GM19328 (cell line): ENCODE measurements at regions not wholly inside any gene's neighbourhood (a gene's known extent, or its start where the extent isn't known, plus 50 kb on each side); places are given as distances from the start of the nearest gene placed in this dataset.

Experiments
- ATAC-seq: cut with Tn5 transposase; IDR thresholded peaks from one replicate; pipeline ENCODE4 v1.9.1; 2021; ENCODE audit warnings: mild to moderate bottlenecking, moderate library complexity; ENCODE audit not compliant: unreplicated experiment

DNA sequence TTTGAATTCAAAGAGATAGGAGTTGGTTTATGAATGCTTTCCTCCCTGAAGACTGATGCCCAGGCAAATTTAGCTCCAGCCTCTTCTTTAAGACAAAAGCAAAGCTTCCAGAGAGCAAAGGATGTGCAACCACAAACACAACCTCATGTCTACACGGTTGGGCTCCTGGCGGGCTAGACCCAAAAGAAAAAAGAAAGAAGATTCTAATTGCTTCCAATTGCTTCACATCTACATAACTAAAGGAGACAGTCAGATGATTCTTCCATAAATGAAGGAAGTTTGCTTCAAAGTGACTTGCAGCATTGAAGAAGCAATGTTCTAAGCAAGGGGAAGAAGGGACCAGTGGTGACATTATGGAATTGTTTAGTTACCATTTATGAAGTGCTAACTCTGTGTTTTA is 1603.0 kb upstream of the TENM3 start:
- no peak for ATAC-seq

GRCh38 chr4:180641495-180641894 is 1601.7 kb upstream of the TENM3 start:
- no peak for ATAC-seq

GRCh38 chr4:180642732-180643131 is 1600.5 kb upstream of the TENM3 start:
- ATAC-seq, result no peak

DNA sequence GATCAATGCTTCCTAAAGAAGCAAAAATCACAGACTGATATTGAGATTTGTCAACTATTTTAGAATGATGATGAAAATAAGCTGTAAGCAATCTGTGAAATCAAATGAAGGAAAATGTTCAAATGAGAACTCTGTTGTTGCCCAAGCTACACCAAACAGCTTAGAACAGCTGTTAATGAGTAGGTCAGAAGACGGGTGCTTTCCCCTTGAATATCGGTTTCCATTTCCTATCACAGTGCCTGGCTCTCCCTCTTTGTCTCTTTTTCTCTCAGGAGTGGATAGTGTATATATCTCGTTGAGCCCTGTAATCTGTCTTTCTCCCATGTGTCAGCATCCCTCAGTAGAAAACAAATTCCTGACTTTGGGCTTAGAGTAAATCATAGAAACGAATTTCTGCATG is 1592.9 kb upstream of the TENM3 start:
- ATAC-seq, result no peak

GRCh38 chr4:180652533-180652932 is 1590.7 kb upstream of the TENM3 start:
- ATAC-seq, result no peak

GRCh38 chr4:180655886-180656285 is 1587.3 kb upstream of the TENM3 start:
- no peak for ATAC-seq

DNA sequence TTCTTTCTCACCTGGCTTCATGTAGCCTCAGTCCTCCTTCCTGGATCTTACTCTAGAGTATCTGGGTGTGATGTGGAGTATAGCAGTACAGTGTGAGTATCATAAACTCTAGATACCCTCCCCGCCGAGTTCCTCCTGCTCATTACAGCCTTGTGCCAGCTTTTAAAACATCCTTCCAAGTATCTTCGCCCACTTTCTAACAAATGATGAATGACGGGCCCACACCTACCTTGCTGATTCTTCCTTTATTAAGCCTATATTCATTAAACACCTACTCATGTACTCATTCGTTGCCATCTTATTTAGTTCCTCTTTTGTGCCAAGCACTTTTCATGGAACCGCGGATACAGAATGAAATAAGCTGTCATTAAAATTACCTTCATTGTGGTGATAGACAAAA is 1585.3 kb upstream of the TENM3 start:
- ATAC-seq, result no peak

DNA sequence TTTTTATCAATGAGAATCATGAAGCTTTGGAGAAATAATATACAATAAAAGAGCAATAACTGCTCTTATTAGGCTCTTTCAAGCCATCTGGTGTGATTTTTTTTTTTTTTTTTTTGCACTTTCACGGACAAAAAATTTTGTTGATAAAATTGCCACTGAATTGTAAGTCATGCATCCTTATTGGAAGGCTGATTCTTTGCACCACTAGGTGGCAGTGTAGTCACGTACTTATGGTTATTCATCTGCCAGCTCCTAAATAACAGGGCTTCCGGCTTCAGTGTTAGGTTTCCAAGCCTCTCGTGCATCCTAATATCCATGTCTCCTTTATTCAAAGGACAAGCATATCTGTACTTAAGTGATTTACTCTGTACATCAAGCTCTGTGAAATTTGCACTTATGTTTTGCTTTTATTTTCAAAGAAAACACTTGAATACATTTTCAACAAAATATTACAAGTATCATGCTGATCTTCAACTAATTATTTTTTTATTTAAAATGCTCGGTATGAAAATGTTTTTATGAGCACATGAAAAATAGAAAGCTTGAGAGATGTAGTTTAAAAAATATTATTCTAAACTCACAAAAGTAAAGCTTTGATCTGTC is 1578.3 kb upstream of the TENM3 start:
- peak; percentile 68 for ATAC-seq

DNA sequence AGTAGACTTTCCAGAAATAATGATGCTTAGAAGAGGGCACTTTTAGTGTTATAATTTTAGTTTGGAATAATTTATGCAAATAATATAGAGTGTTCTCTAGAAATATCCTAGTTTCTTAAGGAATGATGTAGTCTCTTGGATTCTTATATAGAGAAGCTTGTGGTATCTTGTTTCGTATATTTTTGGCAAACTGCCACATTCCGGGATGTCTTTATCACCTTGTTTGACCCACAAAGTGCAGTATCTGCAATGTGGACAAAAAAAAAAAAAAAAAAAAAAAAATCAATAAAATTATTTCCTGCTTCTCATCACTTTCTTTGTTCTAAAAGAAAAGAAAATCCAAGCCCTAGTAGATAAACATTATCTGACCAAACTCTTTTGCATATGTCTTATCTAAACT is 1577.7 kb upstream of the TENM3 start:
- no peak for ATAC-seq

GRCh38 chr4:180665994-180666824 is 1577.0 kb upstream of the TENM3 start:
- peak; percentile 67 for ATAC-seq

DNA sequence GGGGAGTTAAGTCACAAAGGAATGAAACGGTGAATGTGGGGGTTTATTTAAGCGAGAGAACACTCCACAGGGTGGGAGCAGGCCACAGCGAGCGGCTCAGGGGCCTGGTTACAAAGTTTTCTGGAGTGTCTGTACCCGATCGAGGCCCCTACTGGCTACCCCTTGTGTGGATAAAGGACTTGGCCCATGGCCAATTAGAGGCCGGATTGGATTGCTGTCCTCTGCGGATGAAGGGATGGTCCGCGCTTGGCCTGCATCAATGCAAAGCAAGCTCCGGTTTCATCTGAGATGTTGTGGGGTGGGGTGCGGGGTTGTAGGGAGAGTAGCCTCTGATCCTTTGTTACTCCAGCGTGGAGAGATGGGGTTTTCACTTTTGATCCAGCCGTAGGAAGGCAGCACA is 1574.5 kb upstream of the TENM3 start:
- no peak for ATAC-seq

GRCh38 chr4:180669680-180670079 is 1573.5 kb upstream of the TENM3 start:
- no peak for ATAC-seq

GRCh38 chr4:180674619-180675358 is 1568.4 kb upstream of the TENM3 start:
- no peak for ATAC-seq

- no peak for ATAC-seq
These were observed 1567.9 kb upstream of the TENM3 start for GRCh38 chr4:180675359-180675650.

- ATAC-seq, result no peak
These were observed 1562.9 kb upstream of the TENM3 start for GRCh38 chr4:180680305-180680704.

- ATAC-seq, result no peak
These were observed 1560.4 kb upstream of the TENM3 start for GRCh38 chr4:180682776-180683175.

DNA sequence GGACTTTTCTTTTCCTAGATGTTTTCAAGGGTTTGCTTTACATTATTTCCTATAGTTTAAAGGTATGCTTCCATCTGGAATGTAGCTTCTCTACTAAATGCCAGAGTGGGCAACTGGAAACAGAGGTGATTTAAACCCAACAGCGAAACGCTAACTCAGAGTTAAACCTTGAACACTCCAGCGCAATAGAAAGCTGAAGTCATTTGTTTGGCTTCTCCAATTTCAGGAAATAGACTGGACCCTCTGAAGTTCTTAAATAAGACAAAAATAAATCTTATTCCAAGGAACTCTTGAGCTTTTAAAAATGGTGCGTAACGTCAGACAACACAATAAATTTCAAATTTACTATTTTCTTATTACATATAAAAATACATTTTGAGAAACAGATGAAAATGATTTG is 1560.0 kb upstream of the TENM3 start:
- ATAC-seq, result no peak

GRCh38 chr4:180688480-180688879 is 1554.7 kb upstream of the TENM3 start:
- ATAC-seq, result no peak

DNA sequence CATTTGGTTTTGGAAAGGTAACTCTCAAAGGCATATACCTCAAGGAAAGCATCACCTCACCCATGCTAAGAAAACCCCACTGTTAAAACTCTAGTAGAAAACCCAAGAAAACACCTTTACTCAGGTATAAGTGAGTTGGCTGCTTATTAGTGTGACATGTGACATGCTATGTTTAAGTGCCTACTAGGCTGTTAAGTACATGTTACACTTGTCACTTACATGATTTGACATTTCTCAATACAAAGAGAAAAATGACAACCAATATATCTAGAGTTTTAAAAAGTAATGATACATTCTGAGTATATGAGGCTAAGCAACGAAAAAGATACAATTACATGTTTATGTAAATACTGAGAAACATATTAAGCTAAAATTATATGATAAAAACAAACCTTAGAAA is 1548.3 kb upstream of the TENM3 start:
- no peak for ATAC-seq

- no peak for ATAC-seq
These were observed 1547.4 kb upstream of the TENM3 start for GRCh38 chr4:180695851-180696250.

GRCh38 chr4:180696460-180697092 is 1546.6 kb upstream of the TENM3 start:
- no peak for ATAC-seq
